Right lobe of liver (tissue), 4 donors: ENCODE measurements at regions not wholly inside any gene's neighbourhood (a gene's known extent, or its start where the extent isn't known, plus 50 kb on each side); places are given as distances from the start of the nearest gene placed in this dataset.

Source experiments
- CTCF ChIP-seq, 4 donors: fragments of 200-600 bp in 3 of 4; fragments of 450-650 bp in 1 of 4; IDR thresholded peaks; one replicate each; pipeline versions ENCODE4 v1.5.1 to v1.8.0; 2016 to 2022; ENCODE audit warnings: antibody characterized with exemption in 4 of 4, mild to moderate bottlenecking in 2 of 4
- POLR2A ChIP-seq: fragments of 450-650 bp; IDR thresholded peaks from one replicate; pipeline ENCODE4 v1.6.1; 2017; ENCODE audit warnings: antibody characterized with exemption, mild to moderate bottlenecking
- donor health status: DM: no; HTN: no; CAD: no.
- donor health status: DM: no; HTN: no; CAD: no.
- donor health status: DM: no; HTN: yes; CAD: no.

DNA sequence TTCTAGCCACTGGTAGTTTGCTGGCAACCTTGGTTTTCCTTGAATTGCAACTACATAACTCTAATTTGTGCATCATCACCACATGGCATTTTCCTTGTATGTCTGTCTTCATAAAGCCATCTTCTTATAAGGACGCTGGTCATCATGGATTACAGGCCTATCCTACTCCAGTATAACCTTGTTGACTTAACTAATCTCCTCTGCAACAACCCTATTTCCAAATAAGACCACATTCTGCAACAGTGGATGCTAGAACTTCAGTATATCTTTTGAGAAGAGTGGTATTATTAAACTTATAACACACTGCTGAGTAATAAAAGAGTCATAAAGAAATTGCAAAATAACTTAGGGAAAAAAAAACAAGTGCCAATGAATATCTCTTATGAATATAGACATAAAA is 511.8 kb upstream of the FOXG1 start:
- TF ChIP-seq CTCF (IDR thresholded peaks at IDR 0.05) = no peak
- TF ChIP-seq POLR2A = no peak
